GM19324 (cell line): ENCODE measurements at regions not wholly inside any gene's neighbourhood (a gene's known extent, or its start where the extent isn't known, plus 50 kb on each side); places are given as distances from the start of the nearest gene placed in this dataset.

Experiments used
- ATAC-seq: cut with Tn5 transposase; IDR thresholded peaks from one replicate; pipeline ENCODE4 v1.9.1; 2021; ENCODE audit warnings: mild to moderate bottlenecking, moderate library complexity; ENCODE audit not compliant: unreplicated experiment, low FRiP score

DNA sequence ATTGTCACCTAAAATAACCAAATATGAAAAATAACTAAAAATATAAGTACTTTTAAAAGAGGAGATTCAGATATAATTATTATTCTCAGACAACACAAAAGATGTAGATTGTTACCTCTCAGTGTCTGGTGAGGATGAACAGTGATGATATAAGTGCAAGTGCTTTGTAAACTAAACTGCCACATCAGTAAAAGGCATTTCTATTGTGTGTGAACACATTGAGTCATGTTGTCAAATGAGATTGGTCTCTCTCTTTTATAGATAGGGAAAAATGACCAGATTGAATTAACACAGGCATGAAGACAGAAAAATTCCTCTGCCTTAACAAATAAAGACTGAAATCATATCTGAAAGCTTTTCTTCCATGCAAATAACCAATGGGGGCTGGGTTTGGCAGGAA, 182.4 kb upstream of the TMEFF2 start:
- no peak for ATAC-seq

DNA sequence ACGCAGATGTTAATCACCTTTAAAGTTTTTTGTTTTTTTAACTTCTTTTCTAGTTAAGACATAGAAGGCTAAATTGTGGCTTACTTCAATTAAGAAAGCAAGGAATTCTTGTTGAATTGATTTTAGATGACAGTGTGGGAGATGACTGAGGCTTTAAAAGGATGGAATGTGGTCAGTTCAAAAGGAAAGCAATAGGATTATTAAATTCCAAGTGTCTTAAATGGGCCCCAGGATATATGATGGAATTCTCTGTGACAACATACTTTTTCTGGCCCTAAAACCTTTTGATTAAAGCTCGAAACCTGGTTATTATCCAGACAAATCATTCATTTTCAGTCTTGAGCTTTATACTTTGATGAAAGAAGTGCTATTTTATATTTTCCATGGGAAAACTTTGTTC, 179.0 kb upstream of the TMEFF2 start:
- ATAC-seq = no peak

DNA sequence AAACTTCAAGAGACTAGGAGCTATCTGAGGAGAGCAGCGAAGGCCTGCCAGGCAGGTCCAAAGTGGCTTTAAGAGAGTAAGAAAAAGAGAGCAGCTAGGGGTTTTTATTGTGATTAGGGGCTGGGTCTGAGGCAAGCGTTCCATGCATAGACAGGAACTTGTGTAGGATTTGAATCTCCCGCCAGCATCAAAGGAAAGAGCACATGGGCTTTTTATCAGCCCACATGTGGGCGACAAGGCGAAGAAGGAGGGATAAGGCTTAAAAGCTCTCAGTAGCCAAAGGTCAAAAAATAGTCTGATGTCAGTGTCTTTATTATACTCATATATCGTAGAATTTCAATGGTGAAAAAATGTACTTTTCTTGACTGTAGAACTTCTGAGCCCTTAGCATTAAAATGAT, 178.5 kb upstream of the TMEFF2 start:
- no peak for ATAC-seq

DNA sequence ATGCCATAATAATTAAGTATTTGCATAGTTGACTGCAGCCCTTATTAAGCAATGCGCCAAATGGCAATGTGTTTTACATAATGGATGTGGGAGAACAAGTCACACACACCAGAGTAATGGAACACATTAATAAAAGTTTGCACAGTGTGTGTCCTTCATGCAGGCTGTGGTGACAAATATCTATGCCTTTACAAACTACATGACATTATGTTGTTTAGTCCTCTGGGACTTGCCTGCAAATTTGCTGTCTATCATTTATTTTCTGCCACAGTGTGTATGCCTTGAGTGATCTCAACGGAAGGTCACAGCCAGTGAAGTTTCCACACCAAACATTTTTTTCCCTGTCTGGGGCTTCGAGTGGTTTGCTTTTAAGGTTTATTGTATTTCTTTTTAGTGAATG, 175.2 kb upstream of the TMEFF2 start:
- no peak for ATAC-seq

DNA sequence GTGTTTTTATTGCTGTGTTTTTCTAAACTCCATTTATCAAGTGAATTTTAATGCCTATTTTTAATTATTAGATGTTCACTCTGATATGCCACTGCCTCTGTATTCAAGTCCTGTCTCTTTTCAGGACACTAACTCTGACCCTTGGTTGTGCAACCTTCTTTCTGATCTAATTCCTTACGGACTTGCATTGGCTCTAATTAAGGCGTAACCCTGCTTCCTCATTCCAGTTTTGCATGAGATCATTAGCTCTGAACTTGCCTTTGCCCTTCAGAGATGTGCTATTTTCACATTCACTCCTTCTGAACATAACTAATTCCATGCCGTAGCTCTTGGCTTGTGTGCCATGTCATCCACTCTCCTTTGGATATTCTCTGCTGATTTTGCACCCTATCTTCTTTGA, 162.5 kb upstream of the TMEFF2 start:
- no peak for ATAC-seq

DNA sequence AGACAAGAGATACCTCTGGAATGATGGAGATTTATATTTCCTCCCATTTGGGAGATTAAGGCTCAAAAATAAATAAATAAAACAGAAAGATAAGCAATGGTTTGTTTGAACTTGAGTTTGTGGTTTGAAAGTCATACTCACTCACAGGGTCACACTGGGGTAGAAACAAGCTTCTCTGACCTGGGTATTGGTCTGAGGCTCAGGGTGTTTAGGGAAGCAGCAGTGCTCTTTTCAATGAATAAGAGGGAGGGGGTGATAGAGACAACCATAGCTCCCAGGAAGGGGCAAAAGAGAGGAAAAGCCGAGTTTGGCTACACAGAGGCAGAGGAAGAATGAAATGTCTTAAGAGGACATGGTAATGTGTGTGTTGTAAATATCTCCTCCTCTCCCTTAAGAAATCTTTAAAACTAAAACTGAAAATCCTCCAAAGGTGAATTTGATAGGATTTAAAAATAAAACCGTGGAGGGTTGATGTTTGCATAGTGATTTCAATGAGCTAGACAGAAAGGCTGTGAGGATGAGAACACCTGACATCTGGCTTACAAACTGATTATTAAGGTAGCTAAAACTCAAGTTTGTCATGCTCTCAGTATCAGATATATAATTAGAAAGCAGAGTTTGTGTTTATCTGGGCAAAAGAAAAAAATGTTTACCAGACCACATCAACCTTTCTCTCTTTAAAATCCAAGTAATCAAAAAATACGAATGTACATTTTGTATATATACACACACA, 159.9 kb upstream of the TMEFF2 start:
- ATAC-seq = no peak

DNA sequence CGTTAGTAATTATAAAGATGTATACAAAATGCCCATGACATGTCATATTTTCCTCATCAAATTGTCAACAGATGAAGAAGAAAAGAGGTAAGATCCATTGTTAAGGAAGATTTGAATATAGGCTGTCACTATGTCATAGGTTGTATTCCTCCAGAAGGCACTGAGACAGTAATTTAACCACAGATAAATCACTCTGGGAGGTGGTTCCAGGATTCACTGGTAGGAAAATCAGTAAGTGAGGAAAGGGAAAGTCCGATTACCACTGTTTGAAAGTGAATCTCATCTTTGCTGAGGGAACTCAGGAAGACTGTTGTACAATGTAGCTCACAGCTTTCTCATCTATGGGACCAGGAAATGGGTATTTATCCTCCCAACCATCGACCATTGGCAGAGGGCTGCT, 152.8 kb upstream of the TMEFF2 start:
- no peak for ATAC-seq

DNA sequence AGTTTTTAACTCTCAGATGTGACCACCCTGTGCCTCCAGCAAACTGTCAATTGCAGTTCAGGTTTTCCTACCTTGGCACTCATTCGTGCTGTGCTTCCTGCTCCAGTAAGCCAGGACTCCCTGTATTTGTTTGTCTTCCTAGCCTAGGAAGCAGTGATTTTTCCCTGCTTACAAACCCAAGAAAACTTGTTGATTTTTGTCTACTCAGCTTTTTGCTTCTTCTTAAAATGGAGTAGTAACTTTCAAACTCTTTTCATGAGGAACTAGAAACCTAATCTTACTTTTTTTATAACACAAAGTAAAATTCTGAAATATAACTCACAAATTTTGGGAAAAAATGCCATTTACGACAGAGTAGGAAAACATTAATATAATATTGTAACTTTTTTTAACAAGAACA, 150.6 kb upstream of the TMEFF2 start:
- no peak for ATAC-seq

DNA sequence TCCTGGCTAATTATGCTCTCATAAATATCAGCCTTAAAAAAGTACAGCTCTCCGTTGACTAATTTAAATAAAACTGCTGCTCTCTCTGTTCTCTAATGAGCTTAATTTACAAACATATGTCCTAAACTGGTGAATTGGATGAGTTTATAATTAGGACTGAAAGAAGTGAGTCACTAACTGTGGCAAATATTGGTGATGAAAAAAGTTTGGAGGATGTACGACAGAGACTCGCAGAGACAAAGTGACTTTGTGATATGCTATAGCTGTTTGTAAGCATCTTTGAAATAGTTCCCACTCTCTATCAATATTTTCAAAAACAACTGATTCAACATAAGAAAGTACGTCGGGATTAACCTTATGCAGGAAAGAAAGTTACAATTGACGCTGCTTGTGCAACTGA, 138.9 kb upstream of the TMEFF2 start:
- no peak for ATAC-seq

DNA sequence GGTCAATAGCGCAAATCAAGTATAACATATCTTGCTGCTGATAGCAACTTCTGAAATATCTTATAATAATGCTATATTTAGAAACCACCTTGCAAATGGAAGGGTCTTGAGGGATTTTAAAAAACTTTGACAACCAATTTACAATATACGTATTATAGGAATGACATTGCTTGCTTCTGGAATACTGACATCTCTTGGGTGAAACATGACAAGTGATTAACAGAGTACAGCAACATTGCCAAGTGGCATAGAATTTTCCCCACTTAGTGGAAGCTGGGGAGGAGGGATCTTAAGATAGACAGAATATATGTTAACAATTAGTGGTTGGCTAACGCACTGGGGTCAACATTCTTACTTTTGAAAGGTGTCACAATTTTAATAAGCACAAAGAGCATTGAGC, 133.6 kb upstream of the TMEFF2 start:
- no peak for ATAC-seq

DNA sequence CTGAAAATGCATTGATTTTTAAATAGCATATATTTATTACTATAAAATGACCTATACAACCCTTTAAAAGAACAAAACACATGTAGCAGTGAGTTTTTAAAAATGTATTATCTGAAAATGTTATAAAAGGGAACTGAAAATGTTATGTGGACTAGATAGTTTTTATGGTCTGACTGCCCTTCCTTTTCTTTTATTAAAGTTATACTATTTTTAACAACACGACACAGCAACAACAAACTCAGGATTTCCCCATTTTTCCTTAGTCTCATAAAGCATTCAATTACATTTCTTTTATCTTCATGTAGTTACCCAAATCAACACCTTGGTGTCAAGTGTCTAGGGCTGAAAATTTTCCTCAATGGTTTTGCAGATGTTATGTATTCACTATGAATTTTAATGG, 132.8 kb upstream of the TMEFF2 start:
- no peak for ATAC-seq

DNA sequence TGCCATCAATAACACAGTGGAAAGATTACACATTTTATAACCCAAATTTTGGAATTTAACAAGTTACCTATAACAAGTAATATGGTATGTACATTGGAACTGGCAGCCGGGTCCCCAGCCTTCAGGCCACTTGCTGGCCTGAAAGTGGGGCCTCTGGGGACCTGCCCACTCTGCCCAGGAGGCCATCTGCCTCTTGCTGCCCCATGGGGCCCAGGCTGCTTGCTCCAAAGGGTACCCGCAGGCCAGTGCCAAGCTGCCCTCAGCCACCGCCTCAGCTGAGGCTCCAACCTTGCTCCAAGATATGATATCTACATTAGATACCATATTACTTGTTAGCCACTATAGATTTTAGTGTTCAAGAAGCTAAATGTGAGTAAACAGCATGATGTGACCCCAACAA, 120.8 kb upstream of the TMEFF2 start:
- no peak for ATAC-seq

DNA sequence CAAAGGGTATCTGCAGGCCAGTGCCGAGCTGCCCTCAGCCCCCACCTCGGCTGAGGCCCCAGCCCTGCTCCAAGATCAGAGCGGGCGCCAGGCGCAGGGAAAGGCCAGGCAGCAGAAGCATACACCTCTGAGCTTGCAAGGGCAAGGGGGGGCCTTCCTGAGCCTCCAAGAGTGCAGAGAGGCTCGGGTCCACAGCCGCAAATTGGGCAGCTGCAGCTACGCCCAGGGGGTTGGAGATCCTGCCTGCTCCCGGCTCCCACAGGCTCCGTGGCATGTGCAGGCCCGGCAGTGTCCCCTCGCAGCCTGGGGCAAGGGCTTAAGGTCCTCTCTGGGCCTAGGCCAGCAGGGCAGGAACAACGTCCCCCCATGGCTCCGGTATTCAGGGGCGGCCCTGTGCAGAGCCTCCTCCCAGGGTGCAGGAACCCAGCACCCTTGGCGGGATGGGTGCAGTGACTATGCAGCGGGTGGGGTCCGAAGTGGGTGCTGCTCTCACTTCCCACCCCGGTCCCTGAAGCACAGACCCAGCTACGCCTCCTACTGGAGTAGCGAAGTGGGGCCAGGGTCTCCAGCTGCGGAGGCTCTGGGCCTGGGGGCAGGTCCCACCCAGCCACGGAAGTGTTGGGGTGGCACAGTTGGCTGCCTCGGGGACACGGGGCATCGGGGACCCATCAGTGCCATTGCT, 120.2 kb upstream of the TMEFF2 start:
- no peak for ATAC-seq

DNA sequence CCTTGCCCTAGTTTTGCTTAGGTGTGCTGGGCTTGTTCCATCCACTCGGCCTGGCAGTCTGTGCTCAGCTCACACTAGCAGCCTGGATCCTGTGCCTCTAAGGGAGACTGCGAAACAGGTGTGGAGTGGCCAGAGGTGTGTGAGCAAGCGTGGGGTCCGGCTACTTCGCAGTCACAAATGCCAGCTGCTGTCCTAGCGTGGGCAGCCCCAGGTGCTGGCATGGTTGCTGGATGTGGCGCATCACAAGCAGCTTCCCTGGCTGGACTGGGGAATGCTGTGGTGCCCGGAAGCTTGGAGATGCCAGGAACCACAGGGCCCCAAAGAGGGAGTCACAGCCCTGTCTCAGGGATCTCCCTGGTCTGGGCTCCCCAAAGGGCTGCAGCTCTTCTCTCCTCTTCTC, 119.0 kb upstream of the TMEFF2 start:
- ATAC-seq = no peak

DNA sequence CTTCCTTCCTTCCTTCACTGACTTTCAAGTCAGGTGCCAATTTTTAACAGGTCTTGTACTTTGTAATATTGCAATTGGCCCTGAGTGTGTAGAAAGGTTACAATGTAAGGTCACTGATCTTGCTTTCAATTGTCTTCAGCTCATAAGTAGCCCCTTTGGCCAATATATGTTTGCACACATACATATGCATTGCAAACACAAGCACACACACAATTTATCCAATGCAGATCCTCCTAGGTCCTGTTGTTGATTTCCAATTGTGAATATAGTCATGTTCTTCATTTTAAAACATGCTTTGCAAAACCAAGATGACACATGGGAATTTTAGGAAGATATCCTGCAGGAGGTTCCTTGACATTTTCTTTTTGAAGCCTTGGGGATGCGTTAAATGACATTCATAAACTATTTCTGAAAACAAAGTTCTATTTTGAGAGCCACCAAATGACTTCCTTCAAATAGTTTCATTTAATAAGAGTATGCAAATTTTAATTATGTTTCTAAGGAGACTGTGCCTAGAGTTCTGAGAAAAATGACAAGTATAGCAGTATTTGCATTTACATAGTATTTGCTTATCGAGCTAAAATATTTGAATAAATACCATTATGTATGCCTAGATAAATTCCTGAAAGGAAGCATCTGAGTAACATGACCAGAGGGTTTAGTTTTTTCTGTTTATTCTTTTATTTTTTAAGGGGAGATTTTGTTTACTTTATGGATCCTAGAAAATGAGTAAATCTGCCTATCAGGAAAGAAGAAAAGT, 117.1 kb upstream of the TMEFF2 start:
- no peak for ATAC-seq

DNA sequence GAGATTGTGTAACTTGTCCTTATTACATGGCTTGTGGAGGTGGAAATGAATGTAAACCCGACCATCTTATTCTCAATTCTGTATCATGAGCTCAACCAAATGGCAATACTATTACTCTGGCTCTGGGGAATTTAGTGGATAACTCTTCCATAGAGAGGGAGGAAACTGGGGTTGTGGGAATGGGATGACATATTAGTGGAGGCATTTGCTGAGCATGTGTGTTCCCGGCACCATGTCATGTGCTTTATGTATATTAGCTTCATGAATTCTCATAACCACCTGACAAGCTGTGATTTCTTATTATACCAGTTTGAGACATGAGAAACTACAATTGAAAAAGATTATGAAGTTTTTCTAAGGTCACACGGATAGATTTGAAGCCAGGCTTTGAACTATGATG, 112.8 kb upstream of the TMEFF2 start:
- no peak for ATAC-seq

DNA sequence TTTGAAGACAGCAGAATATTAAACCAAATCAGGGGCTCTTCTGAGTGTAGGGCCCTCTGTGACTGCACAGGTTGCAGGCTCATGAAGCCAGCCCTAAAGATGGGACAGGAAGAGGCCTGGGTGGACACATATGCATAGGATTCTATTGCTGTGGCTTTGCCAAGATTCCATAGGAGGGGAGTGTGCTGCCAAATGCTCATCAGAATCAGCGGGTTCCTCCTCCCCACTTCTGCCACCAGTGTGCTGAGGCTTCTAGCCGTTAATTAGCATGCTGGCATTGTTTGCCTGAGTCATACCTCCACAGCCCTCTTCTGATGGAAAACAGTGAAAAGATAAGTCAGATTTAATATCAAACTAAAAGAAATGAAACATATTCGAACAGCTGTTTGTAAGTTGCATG, 103.9 kb upstream of the TMEFF2 start:
- no peak for ATAC-seq

DNA sequence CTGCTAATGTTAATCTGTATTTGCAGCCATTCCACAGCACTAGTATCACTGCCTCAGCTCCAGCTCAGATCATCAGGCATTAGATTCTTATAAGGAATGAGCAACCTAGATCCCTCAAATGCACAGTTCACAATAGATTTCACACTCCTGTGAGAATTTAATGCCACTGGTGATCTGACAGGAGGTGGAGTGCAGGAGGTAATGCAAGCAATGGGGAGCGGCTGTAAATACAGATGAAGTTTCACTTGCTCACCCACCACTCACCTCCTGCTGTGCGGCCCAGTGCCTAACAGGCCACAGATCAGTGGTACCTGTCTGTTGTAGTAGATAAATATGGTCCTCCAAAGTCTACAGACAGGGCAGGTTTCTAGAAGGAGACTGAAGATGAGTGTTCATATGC, 97.7 kb upstream of the TMEFF2 start:
- no peak for ATAC-seq

DNA sequence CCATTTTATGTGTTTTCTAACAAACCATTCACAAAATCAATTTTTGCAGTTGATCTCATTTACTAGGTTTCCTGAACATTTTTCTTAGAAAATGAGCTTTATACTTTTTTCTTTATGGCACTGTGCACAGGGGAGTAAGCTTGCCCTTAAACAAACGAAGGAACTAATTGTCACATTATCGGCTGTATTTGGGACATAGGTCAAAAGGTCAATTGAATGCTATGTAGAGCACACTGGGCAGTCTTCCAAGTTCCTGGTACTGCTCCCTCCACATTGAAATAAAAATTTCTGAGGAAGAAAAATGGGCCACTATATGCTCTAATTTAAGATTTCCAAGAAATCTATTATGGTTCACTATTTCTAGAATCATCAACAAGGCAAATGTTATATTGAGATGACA, 93.6 kb upstream of the TMEFF2 start:
- no peak for ATAC-seq

DNA sequence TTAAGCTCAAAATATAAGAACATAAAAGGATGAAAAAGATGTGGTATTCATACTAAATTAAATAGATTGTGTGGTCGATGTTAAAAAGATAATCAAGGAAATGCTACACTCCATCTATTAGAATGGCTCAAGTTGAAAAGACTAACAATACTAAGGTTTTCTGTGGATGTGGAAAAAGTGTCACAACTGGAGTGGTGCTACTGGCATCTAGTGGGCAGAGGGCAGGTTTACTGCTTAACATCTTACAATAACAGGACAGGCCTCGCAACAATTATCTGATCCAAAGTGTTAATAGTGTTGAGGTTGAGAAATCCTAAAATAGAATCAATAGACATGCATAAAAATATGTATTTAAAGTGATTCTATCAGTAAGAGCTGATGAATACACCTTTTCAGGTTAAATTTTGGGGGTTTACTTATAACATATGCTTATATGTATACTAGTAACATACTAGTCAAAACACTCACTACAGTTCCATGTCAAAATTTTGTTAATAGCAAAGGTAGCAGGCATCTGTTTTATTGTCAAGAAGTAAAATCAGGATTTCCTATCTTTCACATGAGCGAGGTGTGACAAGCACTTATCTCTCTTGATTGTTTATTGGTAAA, 91.5 kb upstream of the TMEFF2 start:
- ATAC-seq = no peak

DNA sequence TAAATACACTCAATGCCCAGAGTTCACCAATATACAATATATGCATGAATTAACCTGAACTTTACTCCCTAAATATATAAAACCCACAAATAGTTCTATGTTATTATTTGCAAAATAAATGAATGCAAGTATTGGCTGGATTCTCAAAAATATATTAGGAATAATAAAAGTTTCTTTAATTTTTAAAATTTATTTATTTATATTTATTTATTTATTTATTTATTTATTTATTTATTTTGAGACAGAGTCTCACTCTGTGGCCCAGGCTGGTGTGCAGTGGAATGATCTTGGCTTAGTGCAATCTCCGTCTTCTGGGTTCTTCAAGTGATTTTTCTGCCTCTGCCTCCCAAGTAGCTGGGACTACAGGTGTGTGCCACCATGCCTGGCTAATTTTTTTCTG, 88.7 kb upstream of the TMEFF2 start:
- ATAC-seq = no peak
